ENCODE measurements at regions not wholly inside any gene's neighbourhood (a gene's known extent, or its start where the extent isn't known, plus 50 kb on each side); places are given as distances from the start of the nearest gene placed in this dataset.
"Not testable (repeated sequence)": the region's sequence is repeated elsewhere in the genome, so short reads cannot be mapped to it uniquely, and the experiment has no call there.

DNA sequence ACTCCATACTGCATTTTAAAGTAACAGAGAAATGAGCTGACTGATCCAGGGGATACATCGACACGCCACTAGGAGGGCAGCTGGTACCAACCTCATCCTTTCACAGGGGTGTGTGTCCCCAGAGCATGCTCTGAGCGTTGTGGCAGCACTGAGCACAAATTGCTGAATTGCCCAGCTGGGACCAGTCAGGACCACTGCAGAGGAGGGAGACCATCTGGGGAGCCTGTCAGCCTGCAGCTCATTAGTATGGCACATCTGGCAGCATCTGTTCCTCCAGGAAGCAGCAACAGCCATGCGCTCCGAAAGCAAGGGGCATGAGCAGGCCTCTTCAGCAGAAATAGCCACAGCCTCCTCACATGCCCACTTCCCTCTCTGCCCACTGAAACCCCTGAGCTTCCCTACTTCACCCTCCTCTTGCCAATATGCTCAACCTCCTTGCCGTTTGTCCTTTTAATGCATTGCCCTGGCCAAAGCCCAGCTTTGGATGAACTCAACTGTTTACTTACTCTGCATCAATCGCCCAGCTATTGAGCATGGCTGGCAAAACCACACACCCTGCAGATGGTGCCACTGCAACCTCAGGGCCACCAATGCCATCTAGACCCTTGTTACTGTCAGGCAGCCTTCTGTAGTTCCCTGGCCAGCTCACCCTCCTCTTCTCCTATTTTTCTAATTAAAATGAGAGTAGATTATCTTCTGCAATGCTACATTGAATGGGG, 77.6 kb upstream of the NEDD9 start:
- no peaks in the 10 kb centered on the region for H3K4me1 ChIP-seq (ENCODE audit: insufficient read depth, low read length, severe bottlenecking)
- H3K9me2 ChIP-seq (ENCODE audit: low read depth, low read length), result no peaks in the 10 kb centered on the region
- H3K4me3 ChIP-seq (ENCODE audit: low read depth, low read length, poor library complexity, severe bottlenecking), result no peak overlapping the region
- H2AFZ ChIP-seq (ENCODE audit: low read length), result no peak overlapping the region
- no peak overlapping the region for H3K4me2 ChIP-seq (ENCODE audit: low read length)
- H3F3A ChIP-seq (ENCODE audit: insufficient read depth, low read length), result no peaks in the 10 kb centered on the region
- no peaks in the 10 kb centered on the region for H3K27me3 ChIP-seq (ENCODE audit: insufficient read depth, low read length)
- H3K9ac ChIP-seq (ENCODE audit: low read length), result no peak overlapping the region
- H4K20me1 ChIP-seq (ENCODE audit: insufficient read depth, low read length), result no peaks in the 10 kb centered on the region
- H3K79me2 ChIP-seq (ENCODE audit: insufficient read depth, low read length), result no peaks in the 10 kb centered on the region
- H3K9me3 ChIP-seq (ENCODE audit: low read length), result no peaks in the 10 kb centered on the region
- H3K27ac ChIP-seq (ENCODE audit: low read depth, low read length, poor library complexity, severe bottlenecking), result no peak overlapping the region
- peaks cover 9% of the 10 kb centered on the region for H3K36me3 ChIP-seq (ENCODE audit: insufficient read depth, low read length)
- TF ChIP-seq, protein P1, sequence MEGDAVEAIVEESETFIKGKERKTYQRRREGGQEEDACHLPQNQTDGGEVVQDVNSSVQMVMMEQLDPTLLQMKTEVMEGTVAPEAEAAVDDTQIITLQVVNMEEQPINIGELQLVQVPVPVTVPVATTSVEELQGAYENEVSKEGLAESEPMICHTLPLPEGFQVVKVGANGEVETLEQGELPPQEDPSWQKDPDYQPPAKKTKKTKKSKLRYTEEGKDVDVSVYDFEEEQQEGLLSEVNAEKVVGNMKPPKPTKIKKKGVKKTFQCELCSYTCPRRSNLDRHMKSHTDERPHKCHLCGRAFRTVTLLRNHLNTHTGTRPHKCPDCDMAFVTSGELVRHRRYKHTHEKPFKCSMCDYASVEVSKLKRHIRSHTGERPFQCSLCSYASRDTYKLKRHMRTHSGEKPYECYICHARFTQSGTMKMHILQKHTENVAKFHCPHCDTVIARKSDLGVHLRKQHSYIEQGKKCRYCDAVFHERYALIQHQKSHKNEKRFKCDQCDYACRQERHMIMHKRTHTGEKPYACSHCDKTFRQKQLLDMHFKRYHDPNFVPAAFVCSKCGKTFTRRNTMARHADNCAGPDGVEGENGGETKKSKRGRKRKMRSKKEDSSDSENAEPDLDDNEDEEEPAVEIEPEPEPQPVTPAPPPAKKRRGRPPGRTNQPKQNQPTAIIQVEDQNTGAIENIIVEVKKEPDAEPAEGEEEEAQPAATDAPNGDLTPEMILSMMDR (IDR thresholded peaks at IDR 0.05; ENCODE audit: low read length), result no peak
- TF ChIP-seq EZH2 (IDR thresholded peaks at IDR 0.05; ENCODE audit: borderline replicate concordance, low read length), result no peak

DNA sequence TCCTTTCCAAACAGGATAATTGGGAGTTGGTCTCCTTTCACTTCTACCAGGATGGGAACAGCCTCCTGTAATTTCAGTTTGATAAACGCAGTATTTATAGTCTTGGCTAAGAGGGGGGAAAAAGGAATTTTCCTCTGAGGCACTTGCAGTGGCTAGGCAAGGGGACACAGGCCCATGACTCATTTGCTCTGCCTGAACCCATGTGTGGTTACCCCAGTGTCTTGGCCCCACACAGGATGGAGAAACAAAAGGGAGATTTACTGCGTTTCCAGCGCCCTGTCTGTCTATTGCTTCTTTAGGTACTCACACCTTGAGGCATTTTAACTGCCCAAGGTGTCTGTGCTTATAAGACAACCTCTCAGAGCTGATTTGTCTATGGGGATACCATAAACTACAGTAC, 74.8 kb upstream of the NEDD9 start:
- Histone ChIP-seq H2AFZ (ENCODE audit: low read length) (no peak overlapping the region), H3K9me3 (ENCODE audit: low read length) (no peaks in the 10 kb centered on the region), H3K27ac (ENCODE audit: low read depth, low read length, poor library complexity, severe bottlenecking) (no peak overlapping the region), H3K36me3 (ENCODE audit: insufficient read depth, low read length) (peaks cover 18% of the 10 kb centered on the region), H3K9ac (ENCODE audit: low read length) (no peak overlapping the region), H3K4me1 (ENCODE audit: insufficient read depth, low read length, severe bottlenecking) (no peaks in the 10 kb centered on the region), H3K4me3 (ENCODE audit: low read depth, low read length, poor library complexity, severe bottlenecking) (no peak overlapping the region), H4K20me1 (ENCODE audit: insufficient read depth, low read length) (no peaks in the 10 kb centered on the region), H3K9me2 (ENCODE audit: low read depth, low read length) (no peaks in the 10 kb centered on the region), H3K27me3 (ENCODE audit: insufficient read depth, low read length) (no peaks in the 10 kb centered on the region), H3F3A (ENCODE audit: insufficient read depth, low read length) (no peaks in the 10 kb centered on the region), H3K4me2 (ENCODE audit: low read length) (no peak overlapping the region), H3K79me2 (ENCODE audit: insufficient read depth, low read length) (no peaks in the 10 kb centered on the region)
- TF ChIP-seq, protein P1 (IDR thresholded peaks at IDR 0.05; ENCODE audit: low read length), result no peak
- no peak for TF ChIP-seq EZH2 (IDR thresholded peaks at IDR 0.05; ENCODE audit: borderline replicate concordance, low read length)

DNA sequence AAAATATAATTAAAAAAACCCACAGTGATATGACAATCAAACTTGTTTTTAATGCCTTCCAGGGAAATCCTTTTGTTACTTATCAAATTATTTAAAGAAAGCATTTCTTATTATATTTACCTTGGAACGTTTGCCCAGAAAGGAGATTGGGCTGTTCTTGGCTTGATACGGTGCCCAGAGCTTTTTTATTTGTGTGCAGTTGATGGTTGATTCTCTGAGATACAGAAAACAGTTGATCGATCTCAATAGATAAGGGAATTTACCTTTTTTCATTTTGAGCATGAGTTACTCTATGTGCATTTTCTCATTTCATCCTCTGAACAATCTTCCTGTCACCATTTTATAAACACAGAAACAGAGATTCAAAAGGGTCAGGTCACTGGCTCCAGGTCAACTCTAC, 72.5 kb upstream of the NEDD9 start:
- H3K36me3 ChIP-seq (ENCODE audit: insufficient read depth, low read length), result peaks cover 18% of the 10 kb centered on the region
- no peaks in the 10 kb centered on the region for H3K27me3 ChIP-seq (ENCODE audit: insufficient read depth, low read length)
- no peak overlapping the region for H3K4me3 ChIP-seq (ENCODE audit: low read depth, low read length, poor library complexity, severe bottlenecking)
- TF ChIP-seq, protein P1 (IDR thresholded peaks at IDR 0.05; ENCODE audit: low read length), result no peak
- TF ChIP-seq EZH2 (IDR thresholded peaks at IDR 0.05; ENCODE audit: borderline replicate concordance, low read length), result no peak
- H3K4me2 ChIP-seq (ENCODE audit: low read length), result no peak overlapping the region
- no peaks in the 10 kb centered on the region for H3F3A ChIP-seq (ENCODE audit: insufficient read depth, low read length)
- no peak overlapping the region for H3K9ac ChIP-seq (ENCODE audit: low read length)
- H3K9me3 ChIP-seq (ENCODE audit: low read length), result no peaks in the 10 kb centered on the region
- H3K79me2 ChIP-seq (ENCODE audit: insufficient read depth, low read length), result no peaks in the 10 kb centered on the region
- no peaks in the 10 kb centered on the region for H4K20me1 ChIP-seq (ENCODE audit: insufficient read depth, low read length)
- H2AFZ ChIP-seq (ENCODE audit: low read length), result no peak overlapping the region
- H3K9me2 ChIP-seq (ENCODE audit: low read depth, low read length), result no peaks in the 10 kb centered on the region
- no peak overlapping the region for H3K27ac ChIP-seq (ENCODE audit: low read depth, low read length, poor library complexity, severe bottlenecking)
- H3K4me1 ChIP-seq (ENCODE audit: insufficient read depth, low read length, severe bottlenecking), result no peaks in the 10 kb centered on the region

DNA sequence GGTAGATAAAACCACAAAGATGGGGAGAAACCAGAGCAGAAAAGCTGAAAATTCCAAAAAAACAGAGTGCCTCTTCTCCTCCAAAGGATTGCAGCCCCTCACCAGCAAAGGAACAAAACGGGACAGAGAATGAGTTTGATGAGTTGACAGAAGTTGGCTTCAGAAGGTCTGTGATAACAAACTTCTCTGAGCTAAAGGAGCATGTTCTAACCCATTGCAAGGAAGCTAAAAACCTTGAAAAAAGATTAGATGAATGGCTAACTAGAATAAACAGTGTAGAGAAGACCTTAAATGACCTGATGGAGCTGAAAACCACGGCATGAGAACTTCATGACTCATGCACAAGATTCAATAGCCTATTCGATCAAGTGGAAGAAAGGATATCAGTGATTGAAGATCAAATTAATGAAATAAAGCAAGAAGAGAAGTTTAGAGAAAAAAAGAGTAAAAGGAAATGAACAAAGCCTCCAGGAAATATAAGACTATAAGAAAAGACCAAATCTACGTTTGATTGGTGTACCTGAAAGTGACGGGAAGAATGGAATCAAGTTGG, 67.5 kb upstream of the NEDD9 start:
- H3K9me3 ChIP-seq (ENCODE audit: low read length); H3K9ac ChIP-seq (ENCODE audit: low read length); H3K4me2 ChIP-seq (ENCODE audit: low read length); H3K4me1 ChIP-seq (ENCODE audit: insufficient read depth, low read length, severe bottlenecking); H3F3A ChIP-seq (ENCODE audit: insufficient read depth, low read length); H3K27ac ChIP-seq (ENCODE audit: low read depth, low read length, poor library complexity, severe bottlenecking); H3K27me3 ChIP-seq (ENCODE audit: insufficient read depth, low read length); H3K9me2 ChIP-seq (ENCODE audit: low read depth, low read length); H3K4me3 ChIP-seq (ENCODE audit: low read depth, low read length, poor library complexity, severe bottlenecking); H2AFZ ChIP-seq (ENCODE audit: low read length); H3K79me2 ChIP-seq (ENCODE audit: insufficient read depth, low read length); H4K20me1 ChIP-seq (ENCODE audit: insufficient read depth, low read length): not testable (repeated sequence)
- peaks cover 24% of the 10 kb centered on the region for H3K36me3 ChIP-seq (ENCODE audit: insufficient read depth, low read length)

DNA sequence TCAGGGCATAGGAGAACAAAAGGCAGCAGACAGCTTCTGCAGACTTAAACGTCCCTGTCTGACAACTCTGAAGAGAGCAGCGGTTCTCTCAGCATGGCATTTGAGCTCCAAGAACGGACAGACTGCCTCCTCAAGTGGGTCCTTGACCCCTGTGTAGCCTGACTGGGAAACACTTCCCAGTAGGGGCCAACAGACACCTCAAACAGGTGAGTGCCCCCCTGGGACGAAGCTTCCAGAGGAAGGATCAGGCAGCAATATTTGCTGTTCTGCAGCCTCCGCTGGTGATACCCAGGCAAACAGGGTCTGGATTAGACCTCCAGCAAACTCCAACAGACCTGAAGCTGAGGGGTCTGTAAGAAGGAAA, 66.9 kb upstream of the NEDD9 start:
- not testable (repeated sequence) for H3F3A ChIP-seq (ENCODE audit: insufficient read depth, low read length); H3K27me3 ChIP-seq (ENCODE audit: insufficient read depth, low read length); H3K4me3 ChIP-seq (ENCODE audit: low read depth, low read length, poor library complexity, severe bottlenecking); H3K9me3 ChIP-seq (ENCODE audit: low read length); H3K9ac ChIP-seq (ENCODE audit: low read length); H3K9me2 ChIP-seq (ENCODE audit: low read depth, low read length); H3K4me2 ChIP-seq (ENCODE audit: low read length); H3K27ac ChIP-seq (ENCODE audit: low read depth, low read length, poor library complexity, severe bottlenecking); H3K79me2 ChIP-seq (ENCODE audit: insufficient read depth, low read length); H3K4me1 ChIP-seq (ENCODE audit: insufficient read depth, low read length, severe bottlenecking); H4K20me1 ChIP-seq (ENCODE audit: insufficient read depth, low read length); H2AFZ ChIP-seq (ENCODE audit: low read length)
- peaks cover 19% of the 10 kb centered on the region for H3K36me3 ChIP-seq (ENCODE audit: insufficient read depth, low read length)
